HG03342 (cell line): ENCODE measurements at regions not wholly inside any gene's neighbourhood (a gene's known extent, or its start where the extent isn't known, plus 50 kb on each side); places are given as distances from the start of the nearest gene placed in this dataset.
A peak's percentile ranks its signal among the peaks of the same experiment; 100 is the strongest.

Experiments
- ATAC-seq: cut with Tn5 transposase; IDR thresholded peaks from one replicate; pipeline ENCODE4 v1.9.1; 2021; ENCODE audit warnings: mild to moderate bottlenecking, moderate library complexity; ENCODE audit not compliant: unreplicated experiment

DNA sequence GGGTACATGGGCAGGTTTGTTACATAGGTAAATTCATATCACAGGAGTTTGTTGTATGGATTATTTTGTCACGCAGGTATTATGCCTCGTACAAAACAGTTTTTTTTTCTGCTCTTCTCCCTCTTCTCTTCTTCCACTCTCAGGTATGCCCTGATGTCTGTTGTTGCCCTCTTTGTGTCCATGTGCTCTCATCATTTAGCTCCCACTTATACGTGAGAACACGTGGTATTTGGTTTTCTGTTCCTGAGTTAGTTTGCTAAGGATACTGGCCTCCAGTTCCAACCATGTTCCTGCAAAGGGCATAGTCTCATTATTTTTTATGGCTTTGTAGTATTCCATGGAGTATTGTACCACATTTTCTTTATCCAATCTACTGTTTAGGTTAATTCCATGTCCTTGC is 65.7 kb downstream of the UNC5CL start:
- ATAC-seq, result no peak

DNA sequence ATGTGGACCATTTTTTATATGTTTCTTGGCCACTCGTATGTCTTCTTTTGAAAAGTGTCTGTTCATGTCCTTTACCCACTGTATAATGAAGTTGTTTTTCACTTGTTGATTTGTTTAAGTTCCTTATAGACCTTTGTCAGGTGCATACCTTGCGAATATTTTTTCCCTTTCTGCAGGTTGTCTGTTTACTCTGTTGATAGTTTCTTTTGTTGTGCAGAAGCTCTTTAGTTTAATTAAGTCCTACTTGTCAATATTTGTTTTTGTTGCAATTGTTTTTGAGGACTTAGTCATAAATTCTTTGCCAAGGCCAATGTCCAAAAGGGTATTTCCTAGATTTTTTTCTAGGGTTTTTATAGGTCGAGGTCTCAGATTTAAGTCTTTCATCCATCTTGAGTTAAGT is 66.2 kb downstream of the UNC5CL start:
- ATAC-seq, result no peak

DNA sequence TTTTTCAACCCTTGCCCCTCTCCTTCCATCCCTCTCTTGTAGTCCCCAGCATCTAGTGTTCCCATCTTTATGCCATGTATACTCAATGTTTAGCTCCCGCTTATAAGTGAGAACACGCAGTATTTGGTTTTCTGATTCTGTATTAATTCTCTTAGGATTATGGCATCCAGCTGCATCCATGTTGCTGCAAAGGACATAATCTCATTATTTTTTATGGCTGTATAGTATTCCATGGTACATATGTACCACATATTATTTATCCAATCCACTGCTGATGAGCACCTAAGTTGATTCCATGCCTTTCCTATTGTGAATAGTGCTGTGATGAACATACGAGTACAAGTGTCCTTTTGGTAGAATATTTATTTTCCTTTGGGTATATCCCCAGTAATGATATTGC is 66.8 kb downstream of the UNC5CL start:
- ATAC-seq, result no peak

- ATAC-seq, result no peak
Observed at GRCh38 chr6:40968620-40969164, 70.3 kb downstream of the UNC5CL start.

GRCh38 chr6:40966860-40967259 is 72.2 kb downstream of the UNC5CL start:
- no peak for ATAC-seq

DNA sequence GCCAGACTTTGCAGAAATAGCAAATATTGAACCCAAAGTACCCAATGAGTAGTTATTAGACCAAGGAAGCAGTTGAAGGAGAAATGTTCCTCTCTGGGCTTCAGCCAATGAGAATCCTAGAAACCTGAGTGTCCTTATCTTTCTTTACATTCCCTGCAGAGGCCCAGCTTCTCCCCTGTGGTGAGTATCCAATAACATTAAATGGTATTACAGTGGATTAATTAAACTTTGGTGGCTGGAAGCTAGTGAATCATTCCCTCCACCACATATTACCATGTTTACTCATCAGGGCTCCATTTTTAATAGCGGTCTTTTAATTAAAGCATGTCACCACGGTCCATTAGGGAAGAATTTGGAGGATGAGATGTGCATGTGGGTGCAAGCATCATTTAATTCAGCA is 74.0 kb downstream of the UNC5CL start:
- ATAC-seq, result no peak

DNA sequence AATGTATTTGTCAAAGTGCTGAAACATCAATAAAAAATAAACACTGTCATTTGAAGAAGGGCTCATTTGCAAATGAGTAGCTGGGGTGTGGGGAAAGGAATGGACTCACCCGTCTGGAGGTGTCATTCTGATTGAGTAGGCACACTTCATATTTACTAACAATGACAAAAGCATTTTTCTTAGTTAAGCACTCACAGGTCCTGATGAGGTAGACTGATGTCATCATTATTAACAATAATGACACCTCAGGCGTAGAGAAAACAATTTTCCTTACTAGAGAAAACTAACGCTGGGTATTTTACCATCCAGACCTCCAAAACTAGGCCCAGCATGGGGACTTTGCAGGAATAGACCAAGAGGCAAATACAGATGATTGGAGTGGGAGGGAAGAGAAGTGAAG is 76.0 kb downstream of the UNC5CL start:
- no peak for ATAC-seq

DNA sequence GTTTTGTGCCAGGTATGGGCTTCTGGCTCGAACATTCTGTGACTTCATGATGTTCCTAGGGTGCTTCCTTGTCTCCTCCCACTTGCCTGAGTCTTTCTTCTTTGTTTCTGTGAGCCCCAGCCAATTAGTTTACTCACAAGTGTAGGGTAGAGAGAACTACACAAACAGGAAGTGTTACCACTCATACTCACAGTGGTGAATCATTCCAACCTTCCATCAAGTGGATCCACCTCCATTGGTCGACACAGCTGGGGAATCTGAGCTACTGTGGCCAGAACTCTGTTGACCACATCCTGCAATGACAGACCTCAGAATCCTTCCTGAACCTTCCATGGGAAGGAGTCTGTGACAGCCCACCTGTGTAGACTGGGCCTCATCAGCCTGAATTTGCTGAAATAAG is 76.8 kb downstream of the UNC5CL start:
- ATAC-seq, result peak; percentile 92

DNA sequence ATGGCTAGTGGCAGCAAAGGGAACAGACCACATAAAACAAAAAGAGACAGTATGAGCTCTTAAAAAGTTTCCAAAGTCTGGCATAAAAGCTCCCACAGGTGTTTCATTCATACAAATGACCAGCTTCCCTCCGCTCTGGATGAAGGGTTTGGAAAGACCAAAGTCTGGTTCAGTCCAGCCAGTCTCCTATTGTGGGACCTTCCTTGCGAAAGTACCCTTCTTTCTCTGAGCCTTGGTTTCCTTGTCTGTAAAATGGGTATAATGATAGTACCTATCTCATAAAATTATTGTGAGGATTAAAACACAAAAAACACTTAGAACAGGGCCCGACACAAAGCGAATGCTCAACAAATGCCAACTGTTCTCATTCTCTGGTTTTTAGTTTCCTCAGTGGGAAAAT is 77.2 kb downstream of the UNC5CL start:
- no peak for ATAC-seq

- ATAC-seq, result no peak
Observed at GRCh38 chr6:40960742-40961430, 78.1 kb downstream of the UNC5CL start.

GRCh38 chr6:40959781-40960327 is 79.2 kb downstream of the UNC5CL start:
- no peak for ATAC-seq

- ATAC-seq, result no peak
Observed at GRCh38 chr6:40958738-40959137, 80.3 kb downstream of the UNC5CL start.

- ATAC-seq, result no peak
Observed at GRCh38 chr6:40957616-40958492, 81.2 kb downstream of the UNC5CL start.

GRCh38 chr6:40956936-40957335 is 82.1 kb downstream of the UNC5CL start:
- no peak for ATAC-seq

DNA sequence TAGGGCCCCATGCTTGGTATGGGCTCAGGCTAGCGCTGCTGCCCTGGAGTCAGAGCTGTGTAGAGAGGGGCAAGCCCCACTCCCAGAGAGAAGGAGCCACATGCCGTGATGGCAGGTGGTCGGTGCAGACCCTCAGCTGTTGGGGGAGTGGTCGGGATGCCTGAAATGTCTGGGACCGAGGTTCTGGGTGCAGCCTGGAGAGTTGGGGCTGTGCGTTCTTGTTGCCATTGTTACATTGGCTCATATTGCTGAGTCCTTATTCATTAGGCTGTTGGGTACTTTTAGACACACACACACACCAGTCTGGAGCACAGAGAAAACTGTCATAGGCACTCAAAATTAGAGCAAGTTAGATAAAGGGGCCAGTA is 83.9 kb downstream of the UNC5CL start:
- no peak for ATAC-seq

DNA sequence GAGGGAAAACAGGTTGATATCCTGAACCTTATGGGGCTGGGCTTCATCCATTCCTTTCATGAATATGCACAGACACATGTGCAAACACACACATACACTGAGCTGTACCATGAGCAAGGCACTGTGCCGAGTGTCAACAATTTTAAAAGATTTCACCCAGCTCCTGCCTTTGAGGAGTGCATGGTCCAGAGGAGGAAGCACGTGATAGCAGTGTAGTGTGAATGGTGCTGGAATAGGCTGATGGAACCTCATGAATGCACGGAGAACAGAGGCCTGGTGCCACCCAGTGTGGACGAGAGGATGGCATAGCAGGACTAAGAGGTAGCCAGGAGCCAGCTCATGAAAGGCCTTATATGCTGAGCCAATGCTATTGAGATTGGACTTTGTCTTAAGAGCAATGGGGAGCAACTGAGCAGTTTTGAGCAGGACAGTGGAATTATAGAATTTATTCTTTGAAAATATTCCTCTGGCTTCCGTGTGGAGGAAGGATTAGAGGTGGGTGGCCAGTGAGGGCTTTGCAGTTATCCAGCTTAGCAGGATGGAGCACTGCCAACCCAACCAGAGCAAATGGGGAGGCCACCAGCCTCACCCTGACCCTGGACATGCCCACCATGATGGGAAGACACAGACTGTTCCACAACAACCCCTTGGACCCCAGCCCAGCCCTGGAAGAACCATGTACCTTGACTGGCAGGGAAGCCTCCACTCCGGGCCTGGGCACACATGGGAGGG is 84.4 kb downstream of the UNC5CL start:
- ATAC-seq, result no peak

DNA sequence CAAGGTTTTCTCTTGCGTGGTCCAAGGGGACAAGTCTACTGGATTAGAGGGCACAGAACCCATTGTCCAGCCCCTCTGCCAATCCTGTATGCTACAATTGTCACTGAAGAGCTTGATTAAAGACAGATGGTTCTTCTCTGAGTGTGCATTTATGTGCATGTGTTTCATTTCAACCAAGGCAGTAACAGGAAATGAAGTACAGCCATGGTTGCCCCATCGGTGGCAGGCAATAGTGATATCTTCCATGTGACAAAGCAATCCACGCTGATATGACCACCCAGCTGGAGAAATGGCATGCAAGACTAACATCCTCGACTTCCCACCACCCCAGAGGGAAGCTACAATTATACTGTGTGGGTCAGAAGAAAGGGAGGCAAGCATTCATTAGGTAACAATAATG is 85.5 kb downstream of the UNC5CL start:
- no peak for ATAC-seq

- no peak for ATAC-seq
Observed at GRCh38 chr6:40950986-40951698, 87.9 kb downstream of the UNC5CL start.

DNA sequence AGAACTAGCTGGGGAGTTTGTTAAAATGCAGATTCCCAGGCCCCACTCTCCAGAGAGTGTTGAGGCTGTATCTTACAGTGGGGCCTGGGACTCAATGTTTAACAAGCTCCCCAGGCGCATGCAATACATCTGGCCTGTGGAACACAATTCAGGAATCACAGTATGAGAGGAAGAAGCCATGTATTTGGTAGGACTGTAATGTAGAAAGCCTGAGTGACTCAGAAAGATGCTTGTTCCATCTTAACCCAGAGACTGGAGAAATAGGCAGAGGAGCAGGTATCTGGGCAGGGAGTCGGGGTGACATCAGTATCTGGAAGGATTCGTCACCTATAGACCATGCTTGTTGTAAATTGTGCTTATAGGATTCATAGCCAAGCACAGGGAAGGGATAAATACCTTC is 90.5 kb downstream of the UNC5CL start:
- no peak for ATAC-seq

DNA sequence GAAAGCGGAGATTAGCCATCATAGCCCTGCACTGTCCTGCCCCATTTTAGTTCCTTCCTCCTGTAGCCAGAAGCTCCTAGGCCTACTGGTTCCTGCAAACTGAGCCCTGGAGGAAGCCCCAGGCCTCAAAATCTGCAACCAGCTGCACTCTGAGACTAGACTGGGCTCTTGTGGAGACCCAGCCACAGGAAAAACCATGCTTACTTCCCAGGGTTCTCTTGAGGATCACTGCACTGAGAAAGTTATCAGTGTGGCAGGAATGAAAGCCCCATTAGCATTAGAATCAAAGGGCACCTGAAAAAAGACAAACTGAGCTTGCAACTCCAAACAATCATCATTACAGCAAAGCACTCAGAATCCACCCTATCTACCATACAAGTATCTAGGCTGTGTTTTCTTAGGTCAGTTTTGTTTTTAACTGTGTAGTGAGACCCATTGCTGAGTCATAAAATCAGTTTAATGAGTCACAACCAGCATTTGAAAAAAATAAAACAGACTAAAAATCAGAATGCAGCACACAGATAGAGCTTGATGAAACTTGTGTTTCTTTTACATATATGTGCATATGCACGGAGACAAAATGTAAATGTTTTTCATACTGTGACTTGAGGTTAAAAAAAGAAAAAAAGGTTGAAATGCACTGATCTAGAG is 91.0 kb downstream of the UNC5CL start:
- ATAC-seq, result no peak
